CD4-positive, alpha-beta T cell treated with Interleukin-21 for 1 hour (primary cell): ENCODE measurements at regions not wholly inside any gene's neighbourhood (a gene's known extent, or its start where the extent isn't known, plus 50 kb on each side); places are given as distances from the start of the nearest gene placed in this dataset.

Experiments
- DNase-seq: peaks from one replicate; pipeline ENCODE4 v3.0.0-alpha.2; 2020

DNA sequence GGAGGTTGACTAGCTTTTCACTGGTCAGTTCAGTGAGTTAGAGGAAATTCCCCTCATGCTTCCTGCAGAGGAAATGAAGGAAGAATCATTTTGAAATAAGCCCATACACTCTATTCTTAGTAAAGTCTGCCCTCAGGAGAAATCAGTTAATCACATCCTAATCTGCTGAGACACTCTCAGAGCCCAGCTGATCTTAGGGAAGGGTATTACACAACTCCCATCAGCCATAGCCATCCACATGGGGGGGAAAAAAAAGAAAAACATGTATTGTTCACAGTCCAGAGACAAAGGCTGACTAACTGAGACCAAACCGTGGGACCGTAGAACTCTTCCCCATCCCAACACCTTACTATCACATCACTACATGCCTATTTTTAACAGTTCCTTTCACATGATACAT, 722.3 kb downstream of the CDH8 start:
- no peak for DNase-seq

GRCh38 chr16:61309386-61309785, 726.9 kb downstream of the CDH8 start:
- no peak for DNase-seq

DNA sequence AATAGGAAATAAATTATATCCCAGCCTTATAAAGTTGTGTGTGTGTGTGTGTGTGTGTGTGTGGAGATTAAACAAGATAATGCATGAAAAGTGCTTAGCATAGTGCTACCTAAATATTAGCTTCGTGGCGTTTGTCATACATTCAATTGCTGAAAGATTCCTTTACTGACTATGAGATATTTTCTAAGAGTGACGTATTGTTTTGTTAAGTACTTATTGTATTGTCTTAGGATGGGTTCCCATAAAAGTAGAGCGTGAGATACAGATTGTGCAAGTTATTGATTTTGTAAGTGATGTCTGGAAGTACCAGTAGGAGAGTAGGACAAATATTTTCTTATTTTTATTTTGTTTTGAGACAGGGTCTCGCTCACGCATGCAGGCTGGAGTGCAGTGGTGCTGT, 730.0 kb downstream of the CDH8 start:
- no peak for DNase-seq

DNA sequence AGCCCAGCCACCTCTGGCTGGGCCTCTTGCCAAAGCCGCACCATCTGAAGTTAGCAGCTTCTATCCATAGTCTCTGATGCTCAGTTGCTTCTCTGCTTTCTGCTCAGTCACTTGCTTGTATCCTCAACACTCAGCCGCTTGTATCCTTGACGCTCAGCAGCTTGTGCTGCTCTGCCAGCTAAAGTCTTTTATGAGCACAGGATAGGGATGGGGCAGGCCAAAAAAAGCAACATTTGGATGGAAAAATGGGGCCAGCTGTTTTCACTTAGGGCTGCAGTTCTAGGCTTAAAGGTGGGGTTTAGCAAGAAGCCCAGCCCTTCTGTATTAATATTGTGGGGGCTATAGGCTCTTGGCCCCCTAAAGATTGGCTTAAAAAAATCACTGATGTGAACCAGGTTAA, 739.4 kb downstream of the CDH8 start:
- no peak for DNase-seq

GRCh38 chr16:61296305-61296704, 739.9 kb downstream of the CDH8 start:
- no peak for DNase-seq

DNA sequence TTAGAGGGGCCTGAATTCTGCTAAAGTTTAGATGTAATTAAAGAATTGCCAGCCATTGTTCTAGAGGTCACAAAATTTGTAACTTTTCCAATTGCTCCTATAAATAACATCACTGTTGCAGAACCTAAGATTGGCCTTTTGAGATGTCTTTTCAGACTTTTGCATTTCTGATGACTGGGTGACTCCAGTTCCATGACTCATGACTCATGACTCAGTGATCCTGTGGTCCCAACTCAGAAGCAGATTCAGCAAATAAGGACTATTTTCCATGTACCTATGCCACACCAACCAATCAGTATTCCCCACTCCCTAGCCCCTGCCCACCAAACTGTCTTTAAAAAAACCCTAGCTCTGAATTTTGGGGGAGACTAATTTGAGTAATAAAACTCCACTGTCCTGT, 740.9 kb downstream of the CDH8 start:
- no peak for DNase-seq

GRCh38 chr16:61289141-61289540, 747.1 kb downstream of the CDH8 start:
- no peak for DNase-seq

- no peak for DNase-seq
These were observed 758.4 kb downstream of the CDH8 start for GRCh38 chr16:61277849-61278248.

DNA sequence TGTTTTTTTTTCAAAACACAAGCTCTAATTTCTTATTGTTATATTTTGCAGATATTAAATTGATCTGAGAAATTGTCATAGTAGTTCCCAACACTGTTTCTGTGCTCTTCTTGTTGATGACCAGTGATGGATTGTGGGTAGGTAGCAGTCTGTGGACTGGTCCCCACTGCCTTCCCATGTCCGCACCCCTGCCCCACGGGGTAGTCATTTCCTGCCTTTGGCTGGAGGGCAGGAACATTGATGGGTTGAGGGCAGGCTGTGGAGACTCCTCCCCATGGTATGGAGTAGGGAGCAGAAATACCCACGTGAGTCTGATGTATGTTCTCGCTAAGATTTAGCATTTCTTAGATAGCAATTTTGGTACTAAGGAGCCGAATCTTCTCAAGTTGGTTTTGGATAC, 762.0 kb downstream of the CDH8 start:
- no peak for DNase-seq

- DNase-seq, result no peak
These were observed 765.5 kb downstream of the CDH8 start for GRCh38 chr16:61270726-61271125.

DNA sequence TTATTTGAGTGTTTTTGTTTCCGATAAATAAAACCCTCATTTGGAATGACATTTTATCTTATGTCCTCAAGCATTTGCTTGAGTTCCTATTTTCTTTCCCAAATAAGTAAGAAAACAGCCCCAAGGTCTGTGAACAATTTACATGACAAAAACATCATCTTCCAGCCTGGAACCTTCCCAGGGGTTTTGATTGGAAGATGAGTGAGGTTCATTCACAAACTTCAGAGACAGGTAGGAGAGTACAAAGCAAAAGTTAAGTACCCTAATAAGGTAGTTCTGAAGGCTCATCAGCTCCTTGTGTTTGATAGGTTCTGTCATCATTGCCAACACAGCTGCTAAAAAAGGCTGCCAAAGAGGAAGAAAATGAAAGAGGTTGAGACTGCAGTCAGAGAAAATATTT, 772.8 kb downstream of the CDH8 start:
- no peak for DNase-seq

GRCh38 chr16:61261315-61261714, 774.9 kb downstream of the CDH8 start:
- no peak for DNase-seq

GRCh38 chr16:61246592-61246991, 789.6 kb downstream of the CDH8 start:
- no peak for DNase-seq

DNA sequence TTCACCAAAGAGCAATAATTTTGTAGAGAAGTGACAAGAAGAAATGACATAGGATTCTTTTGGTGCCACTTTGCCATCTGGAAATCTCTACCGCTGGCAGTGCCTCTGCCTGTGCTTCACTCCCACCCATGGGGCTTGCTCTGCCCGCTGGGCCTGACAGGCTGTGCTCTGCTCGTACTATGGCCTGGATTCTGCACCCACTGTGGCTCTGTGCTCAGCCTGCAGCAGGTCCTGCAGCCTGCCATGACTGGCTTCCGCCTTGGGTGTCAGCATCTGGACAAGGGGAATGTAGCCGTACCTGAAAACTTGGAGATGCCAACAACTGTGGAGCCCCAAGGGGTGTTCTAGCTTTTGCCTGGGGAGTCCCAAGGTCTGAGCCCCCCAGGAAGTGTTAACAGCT, 792.3 kb downstream of the CDH8 start:
- DNase-seq, result no peak

GRCh38 chr16:61237884-61238485, 798.3 kb downstream of the CDH8 start:
- DNase-seq, result no peak

- no peak for DNase-seq
These were observed 802.5 kb downstream of the CDH8 start for GRCh38 chr16:61233713-61234112.

- no peak for DNase-seq
These were observed 807.9 kb downstream of the CDH8 start for GRCh38 chr16:61228371-61228770.

DNA sequence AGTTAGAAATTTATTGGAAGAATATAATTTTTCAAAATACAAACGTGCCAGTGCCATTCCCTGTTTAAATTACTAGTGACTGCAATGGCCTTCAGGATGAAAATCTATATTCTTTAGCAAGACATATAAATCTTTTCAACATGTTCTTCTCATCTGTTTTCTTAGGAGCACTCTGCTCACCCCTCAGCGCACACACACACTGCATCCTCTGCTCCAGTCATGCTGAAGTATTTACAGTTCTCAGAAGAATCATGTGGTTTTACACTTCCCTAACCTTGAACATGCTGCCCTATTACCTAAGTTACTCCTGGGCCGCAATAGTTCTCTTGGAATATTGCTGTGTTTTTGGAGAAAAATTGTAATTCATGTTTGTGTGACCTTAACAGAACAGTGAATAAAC, 820.6 kb downstream of the CDH8 start:
- DNase-seq, result no peak

- DNase-seq, result no peak
These were observed 821.5 kb downstream of the CDH8 start for GRCh38 chr16:61214780-61215179.

DNA sequence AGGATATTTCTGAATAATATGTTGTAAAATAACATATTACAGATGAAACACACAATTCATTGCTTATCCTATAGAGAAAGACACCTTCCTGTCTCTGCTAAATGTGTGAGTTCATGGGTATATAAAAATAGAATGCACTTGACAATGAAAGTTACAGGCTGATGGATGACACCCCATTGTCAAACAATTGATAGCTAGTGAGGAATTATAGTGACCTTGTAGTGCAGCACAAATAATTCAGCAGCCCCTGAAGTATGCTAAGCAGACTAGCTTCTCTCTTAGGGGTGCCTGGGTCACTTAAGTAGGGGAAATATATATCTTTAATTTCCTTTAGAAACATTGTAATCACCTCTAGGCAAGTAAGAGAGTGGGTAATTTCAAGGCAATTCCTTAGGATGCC, 826.2 kb downstream of the CDH8 start:
- no peak for DNase-seq

GRCh38 chr16:61195006-61195405, 841.2 kb downstream of the CDH8 start:
- DNase-seq, result no peak

DNA sequence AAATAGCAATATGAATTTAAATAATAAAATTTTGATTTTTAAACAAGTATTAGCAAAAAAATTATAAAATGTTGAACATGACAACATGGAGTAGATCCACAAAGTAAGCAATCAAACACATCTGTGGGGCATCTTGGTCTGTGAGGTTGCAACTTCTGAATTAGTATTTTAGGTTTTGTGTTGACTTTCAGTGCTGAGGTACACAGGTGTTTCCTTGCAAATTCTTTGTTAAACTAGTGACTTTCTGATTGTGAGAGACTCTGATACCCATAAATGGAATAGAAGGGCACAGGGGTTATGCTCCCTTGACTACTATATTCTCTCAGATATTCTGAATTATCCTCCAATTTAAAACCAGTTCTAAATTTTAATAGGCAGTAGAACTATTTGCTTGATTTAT, 841.7 kb downstream of the CDH8 start:
- no peak for DNase-seq

GRCh38 chr16:61182391-61182790, 853.8 kb downstream of the CDH8 start:
- DNase-seq, result no peak

GRCh38 chr16:61181982-61182381, 854.3 kb downstream of the CDH8 start:
- DNase-seq, result no peak

GRCh38 chr16:61179561-61179960, 856.7 kb downstream of the CDH8 start:
- no peak for DNase-seq

- DNase-seq, result no peak
These were observed 870.4 kb downstream of the CDH8 start for GRCh38 chr16:61165797-61166196.
